Activated T-helper 1 cell treated with Interleukin-2 at 50 U/mL for 16 hours (primary cell): ENCODE measurements at regions not wholly inside any gene's neighbourhood (a gene's known extent, or its start where the extent isn't known, plus 50 kb on each side); places are given as distances from the start of the nearest gene placed in this dataset.

Experiments used
- DNase-seq: peaks from one replicate; pipeline ENCODE4 v3.0.0-alpha.2; 2020; ENCODE audit warnings: low read depth

DNA sequence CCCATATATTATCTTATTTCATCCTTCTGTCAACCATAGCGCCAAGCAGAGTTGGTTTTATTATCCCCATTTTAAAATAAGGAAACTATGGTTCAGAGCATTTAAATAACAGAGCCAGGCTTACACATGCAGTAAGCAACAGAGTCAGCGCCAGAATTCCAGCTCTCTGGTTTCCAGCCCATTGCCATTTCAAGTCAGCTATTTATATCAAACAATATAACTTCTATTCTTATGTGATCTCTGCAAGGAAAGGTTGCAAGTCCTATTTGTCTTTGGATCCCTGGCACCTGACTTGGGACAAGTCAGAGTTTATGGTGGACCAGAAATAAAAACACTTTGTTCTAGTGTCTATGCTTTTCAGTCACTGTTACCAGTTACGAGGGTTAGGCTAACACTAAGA lies 174.1 kb upstream of the EEA1 start:
- DNase-seq, result no peak

DNA sequence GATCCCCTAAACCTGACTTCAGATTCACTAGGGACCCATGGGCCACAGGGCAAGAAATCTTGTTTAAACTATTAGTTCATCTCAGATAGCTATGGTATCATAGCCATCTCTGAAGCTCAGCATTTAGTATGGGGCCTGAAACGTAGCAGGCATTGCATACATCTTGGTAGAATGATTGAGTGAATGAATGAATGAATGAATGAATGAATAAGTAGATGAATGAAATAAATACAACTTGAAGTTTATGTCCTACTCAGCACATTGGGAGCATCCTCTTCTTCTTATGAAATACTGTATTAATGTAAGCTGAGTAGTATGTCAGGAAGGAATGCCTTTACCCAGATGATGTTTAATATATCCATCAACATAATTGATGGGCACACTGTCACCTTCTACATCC lies 175.4 kb upstream of the EEA1 start:
- no peak for DNase-seq

DNA sequence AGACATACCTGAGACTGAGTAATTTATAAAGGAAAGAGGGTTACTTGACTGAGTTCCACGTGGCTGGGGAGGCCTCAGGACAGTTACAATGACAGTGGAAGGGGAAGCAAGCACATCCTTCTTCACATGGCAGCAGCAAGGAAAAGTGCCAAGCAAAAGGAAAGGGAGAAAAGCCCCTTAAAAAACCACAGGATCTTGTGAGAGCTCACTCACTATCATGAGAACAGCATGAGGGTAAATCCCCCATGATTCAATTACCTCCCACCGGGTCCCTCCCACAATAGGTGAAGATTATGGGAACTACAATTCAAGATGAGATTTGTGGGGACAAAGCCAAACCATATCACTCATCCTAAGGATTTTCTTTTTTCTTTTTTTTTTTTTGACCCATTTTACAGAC lies 177.8 kb upstream of the EEA1 start:
- DNase-seq, result no peak

GRCh38 chr12:93107514-93108312 lies 178.6 kb upstream of the EEA1 start:
- DNase-seq, result no peak

GRCh38 chr12:93108985-93109384 lies 179.9 kb upstream of the EEA1 start:
- DNase-seq, result no peak

DNA sequence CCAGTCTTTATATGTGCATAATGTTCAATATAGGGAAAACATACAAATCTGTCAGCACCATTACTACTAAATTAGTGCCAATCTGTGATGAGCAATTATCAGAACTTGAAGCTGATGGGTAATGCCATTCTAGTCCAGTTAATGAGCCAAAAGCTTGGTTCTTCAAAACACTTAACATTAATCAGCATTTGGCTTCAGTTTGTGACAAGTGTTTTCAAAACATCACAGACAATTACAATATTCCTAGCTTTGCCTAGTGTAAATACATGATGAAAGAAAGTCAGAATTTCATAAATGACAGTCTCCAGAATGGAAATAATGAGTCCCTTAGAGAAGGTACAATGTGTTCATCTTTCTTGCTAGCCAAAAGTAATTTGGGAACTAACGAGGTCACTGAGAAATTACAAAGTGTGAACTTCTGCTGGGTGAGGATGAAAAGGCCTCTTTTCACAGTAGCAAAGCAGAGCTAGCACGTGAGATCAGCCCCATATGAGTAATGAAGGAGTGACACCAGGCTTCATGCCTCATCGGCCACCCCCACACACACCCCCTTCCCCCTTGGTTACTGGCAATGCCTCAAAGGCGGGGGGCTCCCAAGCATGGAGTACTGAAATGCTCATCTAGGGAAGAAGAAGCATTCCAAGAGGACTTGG lies 180.6 kb upstream of the EEA1 start:
- DNase-seq, result no peak

- DNase-seq, result no peak
Observed at GRCh38 chr12:93111773-93112172, 182.7 kb upstream of the EEA1 start.

DNA sequence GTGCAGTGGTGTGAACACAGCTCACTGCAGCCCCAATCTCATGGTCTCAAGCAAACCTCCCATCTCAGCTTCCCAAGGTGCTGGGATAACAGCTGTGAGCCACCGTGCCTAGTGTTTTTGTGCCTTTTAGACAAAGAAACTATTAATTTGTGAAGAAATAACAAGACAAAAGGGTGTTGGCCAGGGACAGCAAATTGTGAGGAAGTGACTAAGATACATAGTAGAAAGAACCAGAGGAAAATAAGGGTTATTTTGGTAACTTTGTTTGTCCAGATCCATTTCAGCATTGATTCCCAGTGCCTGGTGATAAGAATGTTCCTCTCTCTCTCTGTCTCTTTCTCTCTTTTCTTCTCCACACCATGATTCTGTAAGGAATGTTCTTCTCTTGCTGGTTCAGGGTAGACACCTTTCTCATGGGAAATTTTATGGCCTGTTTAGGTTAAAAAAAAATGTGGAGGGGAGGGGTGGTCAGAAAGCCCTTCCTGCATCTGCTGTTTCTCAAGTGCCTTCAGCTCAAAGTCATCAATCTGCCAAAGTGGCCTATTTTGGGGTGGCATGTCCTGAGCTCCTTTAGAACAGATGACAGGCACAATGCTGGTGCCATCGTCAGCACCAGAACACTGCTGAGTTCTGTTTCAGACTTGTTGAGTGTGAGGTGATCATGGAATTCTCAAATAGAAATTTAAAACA lies 184.4 kb upstream of the EEA1 start:
- DNase-seq, result no peak

GRCh38 chr12:93115198-93115601 lies 186.1 kb upstream of the EEA1 start:
- DNase-seq, result no peak

- no peak for DNase-seq
Observed at GRCh38 chr12:93115646-93116045, 186.6 kb upstream of the EEA1 start.

GRCh38 chr12:93116632-93117031 lies 187.5 kb upstream of the EEA1 start:
- no peak for DNase-seq

DNA sequence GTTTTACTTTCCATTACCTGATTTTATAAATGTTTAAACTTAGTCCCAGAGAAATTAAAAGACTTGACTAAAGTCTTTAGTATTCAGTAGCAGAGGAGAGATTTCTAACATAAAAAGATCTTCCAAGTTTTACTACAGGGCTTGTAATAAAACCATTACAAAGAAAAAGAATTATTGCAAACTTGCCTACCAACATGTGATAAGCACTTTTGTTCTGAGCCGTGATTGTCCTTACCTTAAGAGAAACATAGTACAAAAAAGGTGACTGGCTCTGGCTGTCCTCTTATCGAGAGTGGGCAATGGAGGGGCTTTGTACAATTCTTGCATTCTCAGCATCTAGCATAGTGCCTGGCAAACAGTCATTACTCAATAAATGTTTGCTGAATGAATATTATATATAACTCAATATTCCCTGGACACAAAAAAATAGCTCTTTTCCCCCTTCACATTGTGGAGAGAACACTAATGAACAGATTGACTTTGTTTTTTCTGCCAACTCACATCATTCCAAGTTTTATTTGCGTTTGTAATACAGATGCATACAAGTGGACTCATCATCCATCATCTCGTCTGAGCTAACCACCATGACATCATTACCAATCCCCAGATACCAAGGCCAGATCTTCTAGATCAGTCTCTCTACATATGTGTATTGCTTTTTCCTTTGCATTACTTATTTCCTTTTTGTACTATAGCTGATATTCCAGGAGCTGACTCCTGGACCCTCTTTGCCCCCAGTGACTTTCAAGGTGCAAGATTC lies 192.8 kb upstream of the EEA1 start:
- DNase-seq, result no peak

- DNase-seq, result no peak
Observed at GRCh38 chr12:93122569-93123091, 193.5 kb upstream of the EEA1 start.

GRCh38 chr12:93125126-93125525 lies 196.0 kb upstream of the EEA1 start:
- no peak for DNase-seq

DNA sequence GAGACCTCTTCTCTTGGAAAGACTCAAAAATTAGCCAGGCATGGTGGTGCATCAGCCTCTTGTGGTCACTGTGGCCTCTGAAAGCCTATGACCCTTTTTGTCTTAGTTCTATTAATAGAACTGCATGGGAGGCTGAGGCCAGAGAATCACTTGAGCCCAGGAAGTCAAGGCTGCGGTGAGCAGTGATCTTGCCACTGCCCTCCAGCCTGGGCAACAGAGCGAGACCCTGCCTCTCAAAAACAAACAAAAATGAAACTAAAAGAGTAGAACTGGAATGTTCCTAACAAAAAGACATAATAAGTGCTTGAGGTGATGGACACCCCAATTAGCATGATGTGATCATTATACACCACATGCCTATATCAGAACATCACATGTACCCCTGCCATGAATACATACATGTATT lies 197.0 kb upstream of the EEA1 start:
- no peak for DNase-seq

DNA sequence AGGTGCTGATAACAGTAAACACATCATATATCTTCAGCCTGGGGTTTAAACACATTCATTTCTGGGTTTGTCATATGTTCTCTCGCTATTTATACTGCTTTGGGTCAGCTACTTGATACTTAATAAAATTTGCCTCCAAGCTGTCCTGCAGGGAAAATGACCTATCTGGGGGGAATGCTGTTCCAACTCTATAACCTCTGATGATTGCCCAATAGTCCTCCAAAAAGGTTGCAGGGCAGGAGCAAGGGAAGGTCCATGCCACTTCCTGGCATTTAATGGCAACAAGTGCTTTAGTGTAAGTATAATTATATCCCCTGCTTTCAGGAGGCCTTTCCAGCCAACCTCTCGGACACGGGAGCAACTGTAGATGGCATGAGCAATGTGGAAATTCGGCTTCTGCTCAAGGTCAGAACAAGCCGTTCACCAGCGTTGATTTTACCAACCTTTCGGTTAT lies 198.0 kb upstream of the EEA1 start:
- no peak for DNase-seq

DNA sequence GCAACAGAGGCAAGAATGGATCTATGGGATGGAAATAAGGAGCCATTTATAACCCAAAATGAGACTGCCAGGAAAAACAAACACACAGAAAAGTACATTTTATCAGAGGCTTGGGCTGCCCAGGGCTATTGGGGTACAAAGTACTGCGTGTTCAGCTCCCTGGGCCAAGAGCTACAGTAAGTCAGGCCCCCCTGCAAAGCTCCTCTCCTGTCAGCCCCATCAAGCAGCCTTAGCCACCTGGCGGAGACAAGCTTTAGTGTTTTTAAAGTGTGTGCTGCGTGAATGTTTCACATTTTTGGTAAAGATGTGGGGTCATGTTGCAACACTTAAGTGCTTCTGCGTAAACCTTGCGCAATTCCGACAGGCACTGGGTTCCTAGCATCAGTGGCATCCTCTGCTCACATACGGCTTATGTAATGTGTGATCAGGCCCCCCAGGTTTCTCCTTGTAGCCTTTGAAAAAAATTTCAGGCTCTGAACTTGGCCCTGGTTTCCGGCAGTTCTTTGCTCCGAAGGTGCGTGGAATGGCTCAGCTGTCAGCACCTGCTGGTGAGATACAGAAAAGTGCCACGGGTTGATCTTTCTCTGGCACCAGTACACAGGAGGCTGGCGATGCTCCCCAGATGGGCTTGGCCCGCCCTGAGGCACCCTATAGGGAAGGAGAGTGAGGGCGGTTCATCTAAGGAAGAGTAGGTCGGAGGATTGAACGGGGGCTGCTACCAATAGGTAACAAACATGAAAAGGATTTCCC lies 198.7 kb upstream of the EEA1 start:
- DNase-seq, result no peak

DNA sequence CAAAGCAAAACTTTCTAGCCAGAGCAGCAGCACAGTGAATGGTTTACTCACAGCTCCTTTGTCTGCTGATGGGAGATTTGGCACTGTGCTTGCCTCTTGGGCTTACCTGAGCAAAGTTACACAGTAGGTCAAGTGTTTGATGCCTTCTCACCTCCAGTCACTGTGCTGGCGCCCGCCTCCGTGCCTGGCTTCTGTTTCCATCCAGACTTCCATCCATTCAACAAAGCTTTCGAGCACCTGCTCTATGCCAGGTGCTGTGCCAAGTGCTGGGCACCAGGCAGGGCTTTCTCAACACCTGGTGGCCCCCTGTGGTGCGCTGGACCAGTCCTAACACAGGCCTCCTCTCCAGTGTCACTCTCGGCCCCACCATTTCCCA lies 199.2 kb upstream of the EEA1 start:
- DNase-seq, result no peak

DNA sequence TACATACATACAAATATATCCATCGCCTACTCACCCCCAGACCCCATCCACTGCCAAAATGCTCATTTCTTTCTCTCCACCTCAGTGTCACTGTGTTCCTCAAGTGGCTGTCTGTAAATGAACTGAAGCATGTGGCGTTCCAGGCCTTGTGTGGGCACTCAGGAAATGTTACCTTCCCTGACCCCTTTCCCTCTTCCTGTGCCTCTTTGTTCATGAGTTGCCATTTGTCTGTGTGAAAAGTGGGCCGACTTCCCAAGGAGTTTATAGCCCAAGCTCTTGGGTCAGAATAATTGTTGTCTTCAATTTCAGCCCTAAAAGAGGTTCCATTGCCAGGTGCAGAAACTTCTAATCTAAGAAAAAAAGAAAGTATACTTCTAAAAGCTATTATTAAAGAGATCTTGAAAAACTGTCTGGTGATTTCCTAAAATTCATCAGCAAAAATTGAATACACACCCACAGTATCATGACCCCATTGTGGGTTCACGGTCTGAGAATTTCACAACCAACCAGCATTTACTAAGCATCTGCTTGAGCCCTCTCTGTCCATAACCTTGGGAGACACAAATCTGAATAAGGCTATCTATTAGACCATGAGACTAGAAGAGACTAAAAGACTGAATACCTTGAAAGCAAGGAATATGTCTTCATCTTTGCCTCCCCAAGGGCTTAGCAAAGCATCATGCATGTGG lies 201.4 kb upstream of the EEA1 start:
- no peak for DNase-seq

DNA sequence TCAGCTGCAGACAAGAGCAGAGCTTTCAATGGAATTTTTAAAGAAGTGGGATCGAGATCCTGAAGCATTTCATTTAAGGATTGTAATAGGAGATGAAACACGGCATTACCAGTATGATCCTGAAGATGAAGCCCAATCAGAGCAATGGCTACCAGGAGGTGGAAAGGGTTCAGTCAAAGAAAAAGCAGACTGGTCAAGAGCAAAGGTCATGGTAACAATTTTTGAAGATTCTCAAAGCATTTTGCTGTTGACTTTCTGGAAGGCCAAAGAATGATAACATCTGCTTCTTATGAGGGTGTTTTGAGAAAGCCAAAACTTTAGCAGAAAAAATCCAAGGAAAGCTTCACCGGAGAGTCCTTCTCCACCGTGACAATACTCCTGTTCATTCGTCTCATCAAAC lies 204.3 kb upstream of the EEA1 start:
- DNase-seq, result no peak
